GM12878 (cell line): ENCODE measurements at regions not wholly inside any gene's neighbourhood (a gene's known extent, or its start where the extent isn't known, plus 50 kb on each side); places are given as distances from the start of the nearest gene placed in this dataset.
A peak's percentile ranks its signal among the peaks of the same experiment; 100 is the strongest.

Source experiments
- ATAC-seq: fragments of 200-7000 bp; cut with Tn5 transposase; 3 replicates; pipeline ENCODE4 v1.9.1; 2020; ENCODE audit warnings: mild to moderate bottlenecking, moderate library complexity
- BruUV-seq: library from RNA; stranded (reverse); fragments of 400-500 nt; replicated peaks from 2 replicates; lab custom pipeline; 2021; lab: Mats Ljungman, UMichigan
- CTCF ChIA-PET: fragments of 300-600 bp; sonication (Branson Sonifier 250); formaldehyde crosslinking; extraction: SDS; loops from one replicate; lab custom pipeline; 2021; ENCODE audit warnings: inconsistent platforms; lab: Yijun Ruan, JAX
- POLR2A ChIA-PET: fragments of 350-600 bp; formaldehyde crosslinking; extraction: SDS; loops from one replicate; lab custom pipeline; 2021; ENCODE audit warnings: inconsistent platforms; lab: Charles Lee
- RAD21 ChIA-PET: fragments of 300-600 bp; sonication (Branson Sonifier 250); formaldehyde crosslinking; loops from one replicate; lab custom pipeline; 2023; ENCODE audit warnings: antibody characterized with exemption; ENCODE audit not compliant: unreplicated experiment; lab: Charles Lee
- SMC1A ChIA-PET: fragments of 300-600 bp; sonication (Branson Sonifier 250); formaldehyde crosslinking; loops from one replicate; lab custom pipeline; 2023; ENCODE audit not compliant: unreplicated experiment, uncharacterized antibody; lab: Charles Lee
- DNase-seq: peaks from one replicate; pipeline ENCODE4 v3.0.0-alpha.2; 2011; ENCODE audit warnings: low read depth, low spot score
- FAIRE-seq: peaks from 3 replicates; lab custom pipeline; 2011; peaks lifted over from hg19 to GRCh38; lab: Jason Lieb, UNC
- H2AFZ ChIP-seq: 2 replicates; pipeline ENCODE4 v1.6.0; 2011; ENCODE audit warnings: low read depth, low read length, control low read depth; ENCODE audit not compliant: control insufficient read depth
- H3K27ac ChIP-seq: 2 replicates; pipeline ENCODE4 v1.5.1; 2011; ENCODE audit warnings: control low read depth; ENCODE audit not compliant: control insufficient read depth, insufficient read depth
- H3K27me3 ChIP-seq, 2 experiments: replicated peaks in 1 of 2; 2 replicates each; pipeline versions ENCODE4 v1.6.0 to v1.6.1; 2011; ENCODE audit warnings: low read length in 1 of 2; ENCODE audit not compliant: control insufficient read depth in 2 of 2, insufficient read depth in 2 of 2
- H3K36me3 ChIP-seq, 2 experiments: 2 replicates each; pipeline ENCODE4 v1.5.1; 2011; ENCODE audit warnings: low read length in 1 of 2; ENCODE audit not compliant: control insufficient read depth in 2 of 2, insufficient read depth in 2 of 2
- H3K4me1 ChIP-seq: 2 replicates; pipeline ENCODE4 v1.6.1; 2011; ENCODE audit warnings: mild to moderate bottlenecking, low read length, moderate library complexity, mixed read lengths; ENCODE audit not compliant: control insufficient read depth, insufficient read depth
- H3K4me2 ChIP-seq: 2 replicates; pipeline ENCODE4 v1.6.0; 2011; ENCODE audit warnings: control low read depth; ENCODE audit not compliant: control insufficient read depth, insufficient read depth
- H3K4me3 ChIP-seq: fragments of 200-600 bp; sonication (generic); 2 replicates; pipeline ENCODE4 v1.5.1; 2016
- H3K79me2 ChIP-seq: 2 replicates; pipeline ENCODE4 v1.6.0; 2011; ENCODE audit warnings: low read length; ENCODE audit not compliant: control insufficient read depth, insufficient read depth
- H3K9ac ChIP-seq: 2 replicates; pipeline ENCODE4 v1.8.0; 2011; ENCODE audit warnings: low read length, control low read depth, mixed read lengths; ENCODE audit not compliant: control insufficient read depth, insufficient read depth
- H3K9me3 ChIP-seq: replicated peaks from 3 replicates; pipeline ENCODE4 v1.5.1; 2011; ENCODE audit warnings: mild to moderate bottlenecking, low read length; ENCODE audit not compliant: control insufficient read depth, insufficient read depth
- H4K20me1 ChIP-seq: 2 replicates; pipeline ENCODE4 v1.6.0; 2011; ENCODE audit not compliant: control insufficient read depth, insufficient read depth
- BMI1 ChIP-seq: fragments of 450-650 bp; IDR thresholded peaks from 2 replicates; pipeline ENCODE4 v1.6.1; 2016; ENCODE audit warnings: mild to moderate bottlenecking, moderate library complexity, borderline replicate concordance
- CBX5 ChIP-seq: sonication (generic); IDR thresholded peaks from 2 replicates; pipeline ENCODE4 v1.6.1; 2016; ENCODE audit warnings: low read depth, moderate library complexity, mild to moderate bottlenecking, inconsistent platforms
- CREM ChIP-seq: IDR thresholded peaks from 2 replicates; pipeline ENCODE4 v1.6.1; 2014; ENCODE audit warnings: antibody characterized with exemption, low read depth
- GATAD2B ChIP-seq: fragments of 450-650 bp; conservative IDR thresholded peaks from 2 replicates; pipeline ENCODE4 v1.6.1; 2017; ENCODE audit warnings: low read depth, mild to moderate bottlenecking, moderate library complexity
- HDAC2 ChIP-seq: fragments of 200-600 bp; sonication (generic); IDR thresholded peaks from 2 replicates; pipeline ENCODE4 v1.6.1; 2017
- LARP7 ChIP-seq: fragments of 450-650 bp; IDR thresholded peaks from 2 replicates; pipeline ENCODE4 v1.6.1; 2017; ENCODE audit warnings: mild to moderate bottlenecking
- MEF2A ChIP-seq: IDR thresholded peaks from 2 replicates; pipeline ENCODE4 v1.6.1; 2011; ENCODE audit warnings: low read depth, mild to moderate bottlenecking, low read length, moderate library complexity; ENCODE audit not compliant: insufficient read depth
- POLR2A ChIP-seq: IDR thresholded peaks from 2 replicates; pipeline ENCODE4 v1.6.1; 2011; ENCODE audit warnings: low read depth, mild to moderate bottlenecking, low read length
- RBBP5 ChIP-seq: fragments of 200-600 bp; sonication (generic); conservative IDR thresholded peaks from 2 replicates; pipeline ENCODE4 v1.6.1; 2016
- RFX5 ChIP-seq: IDR thresholded peaks from 2 replicates; pipeline ENCODE4 v1.6.1; 2011; ENCODE audit warnings: low read depth, low read length, improper control_type of control experiment
- TCF12 ChIP-seq: IDR thresholded peaks from 2 replicates; pipeline ENCODE4 v1.6.1; 2011; ENCODE audit warnings: low read depth, mild to moderate bottlenecking, low read length
- ZNF384 ChIP-seq: IDR thresholded peaks from 2 replicates; pipeline ENCODE4 v1.6.1; 2012; ENCODE audit warnings: low read depth, mild to moderate bottlenecking, low read length, improper control_type of control experiment, borderline replicate concordance
- WGBS: methylation state at CpG from one replicate; pipeline ENCODE4 v1.1.6; 2016; ENCODE audit warnings: low lambda C conversion rate; ENCODE audit not compliant: insufficient replicate concordance, insufficient coverage; ENCODE audit errors: missing lambda C conversion rate; 5-methylcytosine and 5-hydroxymethylcytosine counted together
- in situ Hi-C: fragments of 300-500 bp; cut with MboI; formaldehyde crosslinking; loops from 9 replicates; pipeline ENCODE4 v1.14.3; 2018; ENCODE audit warnings: mixed read lengths
- intact Hi-C: fragments of 100-400 bp; cut with micrococcal nuclease; formaldehyde crosslinking; loops from one replicate; pipeline ENCODE4 v1.14.2; 2022; ENCODE audit not compliant: unreplicated experiment

DNA sequence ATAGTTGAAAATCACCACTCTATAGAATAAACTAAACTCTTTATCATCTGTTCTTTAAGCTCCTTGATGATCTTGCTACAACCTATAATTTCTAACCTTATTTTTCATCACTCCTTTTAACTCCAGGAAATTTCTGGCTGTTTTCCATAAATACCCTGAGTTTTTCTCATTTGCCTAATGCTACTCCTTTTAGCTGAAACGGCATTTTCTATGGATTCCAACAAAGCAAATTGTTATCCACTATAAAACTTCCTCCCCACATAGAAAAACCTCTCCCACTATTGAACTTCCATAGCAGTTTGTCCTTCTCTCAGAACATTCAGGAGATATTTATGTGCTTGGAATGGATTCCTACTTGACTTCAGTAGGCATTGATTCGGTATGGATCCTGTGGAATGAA, 122.8 kb downstream of the SLC41A2 start:
- Histone ChIP-seq H2AFZ (no peak overlapping the region), H3K9ac (no peak overlapping the region), H3K27ac (no peak overlapping the region), H3K36me3 (no peaks in the 10 kb centered on the region), H3K27me3 (no peaks in the 10 kb centered on the region), H3K4me1 (no peaks in the 10 kb centered on the region), H3K9me3 (no peaks in the 10 kb centered on the region), H3K79me2 (no peaks in the 10 kb centered on the region), H4K20me1 (no peaks in the 10 kb centered on the region), H3K4me2 (no peak overlapping the region), H3K4me3 (no peak overlapping the region)
- no TSS peak for BruUV-seq
- ChIA-PET POLR2A (interaction anchor here (0.9 kb wide), 1 partner anchor 13 kb away, joined by 4 read pairs; no protein-coding TSS in a partner anchor), RAD21 (interaction anchor here (1.0 kb wide), 1 partner anchor 43 kb away, joined by 3 read pairs; no protein-coding TSS in a partner anchor), SMC1A (interaction anchor here (0.6 to 2.5 kb wide), 2 partner anchors 99 to 453 kb away, joined by 3 to 6 read pairs; no protein-coding TSS in a partner anchor), CTCF (interaction anchor here (0.6 to 1.9 kb wide), 3 partner anchors 15 to 453 kb away, joined by 3 to 6 read pairs (median 3); no protein-coding TSS in a partner anchor)
- FAIRE-seq (peak; percentile 23), ATAC-seq (no peak), DNase-seq (no peak)
- TF ChIP-seq CBX5: no peak
- no peak for TF ChIP-seq RBBP5
- no peak for TF ChIP-seq POLR2A
- in situ Hi-C loops (no loop called here), intact Hi-C loops (no loop called here)
- 90% methylated on average over 2 of the region's 2 CpGs for WGBS

DNA sequence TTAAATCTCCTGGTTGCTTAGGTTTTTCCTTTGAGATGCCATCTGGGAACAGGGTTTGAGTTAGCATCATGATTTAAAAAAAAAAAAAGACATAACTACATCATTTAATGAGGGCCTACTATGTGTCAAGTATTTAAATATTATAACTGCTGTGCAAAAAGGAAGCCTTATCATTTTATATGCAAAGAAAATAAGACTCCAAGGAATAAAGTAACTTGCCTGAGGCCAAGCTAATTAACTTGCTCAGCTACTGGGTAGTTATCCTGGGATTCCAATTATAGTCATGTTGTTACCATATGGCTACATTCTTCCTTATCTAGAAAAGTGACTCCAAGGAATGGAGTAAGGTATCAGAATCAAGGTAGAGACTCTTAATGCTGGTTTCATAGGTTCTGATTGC, 123.5 kb downstream of the SLC41A2 start:
- Histone ChIP-seq H3K27ac (no peak overlapping the region), H3K9ac (no peak overlapping the region), H3K4me1 (no peaks in the 10 kb centered on the region), H2AFZ (no peak overlapping the region), H3K4me2 (no peak overlapping the region), H3K79me2 (no peaks in the 10 kb centered on the region), H3K36me3 (no peaks in the 10 kb centered on the region), H3K4me3 (no peak overlapping the region), H4K20me1 (no peaks in the 10 kb centered on the region), H3K27me3 (no peaks in the 10 kb centered on the region), H3K9me3 (no peaks in the 10 kb centered on the region)
- in situ Hi-C loops: no loop called here
- BruUV-seq: no TSS peak
- no peak for DNase-seq
- ChIA-PET CTCF (interaction anchor here (0.9 to 2.0 kb wide), 3 partner anchors 16 to 453 kb away, joined by 3 to 6 read pairs (median 6); no protein-coding TSS in a partner anchor), POLR2A (interaction anchor here (0.7 to 0.9 kb wide), 2 partner anchors 13 to 152 kb away, joined by 4 to 5 read pairs; no protein-coding TSS in a partner anchor), RAD21 (interaction anchor here (1.0 to 2.0 kb wide), 2 partner anchors 43 to 453 kb away, joined by 3 to 9 read pairs; no protein-coding TSS in a partner anchor), SMC1A (interaction anchor here (0.6 to 2.5 kb wide), 8 partner anchors 9 to 457 kb away, joined by 3 to 7 read pairs (median 4); no protein-coding TSS in a partner anchor)
- intact Hi-C loops: loop anchor here (5.0 kb wide), 2 partner anchors 218 to 452 kb away; no protein-coding TSS in a partner anchor
- FAIRE-seq: no peak
- no peak for TF ChIP-seq CREM
- no peak for TF ChIP-seq LARP7
- TF ChIP-seq TCF12: no peak
- TF ChIP-seq POLR2A: no peak
- no peak for TF ChIP-seq ZNF384
- TF ChIP-seq RFX5: no peak
- no peak for TF ChIP-seq MEF2A
- TF ChIP-seq GATAD2B: no peak
- no peak for TF ChIP-seq BMI1
- no peak for TF ChIP-seq HDAC2
- no peak for ATAC-seq
